DND-41 (cell line): ENCODE measurements at regions not wholly inside any gene's neighbourhood (a gene's known extent, or its start where the extent isn't known, plus 50 kb on each side); places are given as distances from the start of the nearest gene placed in this dataset.

Experiments
- EZH2 ChIP-seq: IDR thresholded peaks from 3 replicates; pipeline ENCODE4 v1.6.1; 2012; ENCODE audit warnings: borderline replicate concordance, low read depth, mild to moderate bottlenecking, moderate library complexity, low read length, inconsistent platforms; ENCODE audit not compliant: severe bottlenecking
- TF ChIP-seq, protein P1 (sequence below): IDR thresholded peaks from 2 replicates; pipeline ENCODE4 v1.5.1; 2012; ENCODE audit warnings: borderline replicate concordance, low read length, moderate library complexity, mild to moderate bottlenecking; ENCODE audit not compliant: poor library complexity, severe bottlenecking; ENCODE audit errors: extremely low read depth

DNA sequence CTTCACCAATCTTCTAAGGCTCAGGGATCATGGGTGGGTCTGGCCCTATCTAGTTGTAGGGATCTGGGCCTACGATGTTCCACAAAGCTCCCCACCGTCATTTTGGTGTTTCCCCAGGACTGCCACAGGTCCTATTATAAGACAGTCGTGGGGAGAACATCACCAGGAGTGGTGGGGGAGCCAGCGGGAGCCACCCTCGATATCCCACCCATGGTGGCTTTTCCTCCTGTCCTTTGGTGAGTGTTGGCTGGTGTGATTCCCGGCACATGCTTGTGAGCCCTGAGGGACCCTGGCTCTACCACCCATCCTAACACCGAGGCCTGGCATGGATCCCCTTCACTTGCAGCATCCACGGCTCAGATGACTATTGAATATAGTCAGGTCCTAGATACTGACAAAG is 247.4 kb downstream of the ACTR3B start:
- TF ChIP-seq, protein P1, sequence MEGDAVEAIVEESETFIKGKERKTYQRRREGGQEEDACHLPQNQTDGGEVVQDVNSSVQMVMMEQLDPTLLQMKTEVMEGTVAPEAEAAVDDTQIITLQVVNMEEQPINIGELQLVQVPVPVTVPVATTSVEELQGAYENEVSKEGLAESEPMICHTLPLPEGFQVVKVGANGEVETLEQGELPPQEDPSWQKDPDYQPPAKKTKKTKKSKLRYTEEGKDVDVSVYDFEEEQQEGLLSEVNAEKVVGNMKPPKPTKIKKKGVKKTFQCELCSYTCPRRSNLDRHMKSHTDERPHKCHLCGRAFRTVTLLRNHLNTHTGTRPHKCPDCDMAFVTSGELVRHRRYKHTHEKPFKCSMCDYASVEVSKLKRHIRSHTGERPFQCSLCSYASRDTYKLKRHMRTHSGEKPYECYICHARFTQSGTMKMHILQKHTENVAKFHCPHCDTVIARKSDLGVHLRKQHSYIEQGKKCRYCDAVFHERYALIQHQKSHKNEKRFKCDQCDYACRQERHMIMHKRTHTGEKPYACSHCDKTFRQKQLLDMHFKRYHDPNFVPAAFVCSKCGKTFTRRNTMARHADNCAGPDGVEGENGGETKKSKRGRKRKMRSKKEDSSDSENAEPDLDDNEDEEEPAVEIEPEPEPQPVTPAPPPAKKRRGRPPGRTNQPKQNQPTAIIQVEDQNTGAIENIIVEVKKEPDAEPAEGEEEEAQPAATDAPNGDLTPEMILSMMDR: no peak
- TF ChIP-seq EZH2: no peak
